ENCODE measurements at regions not wholly inside any gene's neighbourhood (a gene's known extent, or its start where the extent isn't known, plus 50 kb on each side); places are given as distances from the start of the nearest gene placed in this dataset.

GRCh38 chr5:93120771-93121170 lies 460.2 kb downstream of the NR2F1-AS1 start:
- TF ChIP-seq, protein P1, sequence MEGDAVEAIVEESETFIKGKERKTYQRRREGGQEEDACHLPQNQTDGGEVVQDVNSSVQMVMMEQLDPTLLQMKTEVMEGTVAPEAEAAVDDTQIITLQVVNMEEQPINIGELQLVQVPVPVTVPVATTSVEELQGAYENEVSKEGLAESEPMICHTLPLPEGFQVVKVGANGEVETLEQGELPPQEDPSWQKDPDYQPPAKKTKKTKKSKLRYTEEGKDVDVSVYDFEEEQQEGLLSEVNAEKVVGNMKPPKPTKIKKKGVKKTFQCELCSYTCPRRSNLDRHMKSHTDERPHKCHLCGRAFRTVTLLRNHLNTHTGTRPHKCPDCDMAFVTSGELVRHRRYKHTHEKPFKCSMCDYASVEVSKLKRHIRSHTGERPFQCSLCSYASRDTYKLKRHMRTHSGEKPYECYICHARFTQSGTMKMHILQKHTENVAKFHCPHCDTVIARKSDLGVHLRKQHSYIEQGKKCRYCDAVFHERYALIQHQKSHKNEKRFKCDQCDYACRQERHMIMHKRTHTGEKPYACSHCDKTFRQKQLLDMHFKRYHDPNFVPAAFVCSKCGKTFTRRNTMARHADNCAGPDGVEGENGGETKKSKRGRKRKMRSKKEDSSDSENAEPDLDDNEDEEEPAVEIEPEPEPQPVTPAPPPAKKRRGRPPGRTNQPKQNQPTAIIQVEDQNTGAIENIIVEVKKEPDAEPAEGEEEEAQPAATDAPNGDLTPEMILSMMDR (IDR thresholded peaks at IDR 0.05) = no peak
- Histone ChIP-seq H3K36me3 (ENCODE audit: low read depth) (no peaks in the 10 kb centered on the region), H3K4me1 (ENCODE audit: low read depth) (no peaks in the 10 kb centered on the region), H3K9me3 (no peaks in the 10 kb centered on the region), H3K4me3 (no peak overlapping the region)
- intact Hi-C loops (cut with DNase I, micrococcal nuclease) = no loop called here
- ATAC-seq = no peak
- no peak for DNase-seq

GRCh38 chr5:93120051-93120450 lies 461.0 kb downstream of the NR2F1-AS1 start:
- TF ChIP-seq, protein P1 (IDR thresholded peaks at IDR 0.05) = no peak
- DNase-seq (no peak), ATAC-seq (no peak)
- H3K9me3 ChIP-seq = no peaks in the 10 kb centered on the region
- intact Hi-C loops (cut with DNase I, micrococcal nuclease) = no loop called here
- H3K36me3 ChIP-seq (ENCODE audit: low read depth) = no peaks in the 10 kb centered on the region
- no peaks in the 10 kb centered on the region for H3K4me1 ChIP-seq (ENCODE audit: low read depth)
- H3K4me3 ChIP-seq = no peak overlapping the region

GRCh38 chr5:93117751-93118531 lies 463.1 kb downstream of the NR2F1-AS1 start:
- TF ChIP-seq, protein P1 (IDR thresholded peaks at IDR 0.05) = no peak
- no peak for ATAC-seq
- Histone ChIP-seq H3K4me1 (ENCODE audit: low read depth) (no peaks in the 10 kb centered on the region), H3K4me3 (no peak overlapping the region), H3K36me3 (ENCODE audit: low read depth) (no peaks in the 10 kb centered on the region), H3K9me3 (no peaks in the 10 kb centered on the region)
- no peak for DNase-seq
- intact Hi-C loops (cut with DNase I, micrococcal nuclease) = no loop called here

GRCh38 chr5:93107805-93108520 lies 473.1 kb downstream of the NR2F1-AS1 start:
- ATAC-seq (no peak), DNase-seq (no peak)
- Histone ChIP-seq H3K4me1 (ENCODE audit: low read depth) (no peaks in the 10 kb centered on the region), H3K36me3 (ENCODE audit: low read depth) (no peaks in the 10 kb centered on the region), H3K9me3 (no peaks in the 10 kb centered on the region), H3K4me3 (no peak overlapping the region)
- TF ChIP-seq, protein P1 (IDR thresholded peaks at IDR 0.05) = no peak
- intact Hi-C loops (cut with DNase I, micrococcal nuclease) = no loop called here

- intact Hi-C loops (cut with DNase I, micrococcal nuclease) = no loop called here
- TF ChIP-seq, protein P1 (IDR thresholded peaks at IDR 0.05) = no peak
- DNase-seq = no peak
- H3K4me1 ChIP-seq (ENCODE audit: low read depth) = no peaks in the 10 kb centered on the region
- H3K9me3 ChIP-seq = no peaks in the 10 kb centered on the region
- no peak overlapping the region for H3K4me3 ChIP-seq
- H3K36me3 ChIP-seq (ENCODE audit: low read depth) = no peaks in the 10 kb centered on the region
- ATAC-seq = no peak
These were observed 473.9 kb downstream of the NR2F1-AS1 start for GRCh38 chr5:93107141-93107540.

Measured in mucosa of descending colon (tissue), 3 donors.